SK-N-SH (cell line): ENCODE measurements at regions not wholly inside any gene's neighbourhood (a gene's known extent, or its start where the extent isn't known, plus 50 kb on each side); places are given as distances from the start of the nearest gene placed in this dataset.

Source experiments
- FOXJ3 ChIP-seq: sonication (generic); formaldehyde crosslinking; IDR thresholded peaks from 2 replicates; pipeline ENCODE4 v1.5.1; 2020; ENCODE audit warnings: mild to moderate bottlenecking, missing genetic modification reagents
- MAX ChIP-seq: IDR thresholded peaks from 2 replicates; pipeline ENCODE4 v1.4.0; 2012; ENCODE audit warnings: low read depth

- TF ChIP-seq MAX (no peak), FOXJ3 (CRISPR knock-in tag) (no peak)
Observed at GRCh38 chr18:22601481-22601880, 183.8 kb upstream of the CTAGE1 start.
